ENCODE measurements at regions not wholly inside any gene's neighbourhood (a gene's known extent, or its start where the extent isn't known, plus 50 kb on each side); places are given as distances from the start of the nearest gene placed in this dataset.
A peak's percentile ranks its signal among the peaks of the same experiment; 100 is the strongest.

DNA sequence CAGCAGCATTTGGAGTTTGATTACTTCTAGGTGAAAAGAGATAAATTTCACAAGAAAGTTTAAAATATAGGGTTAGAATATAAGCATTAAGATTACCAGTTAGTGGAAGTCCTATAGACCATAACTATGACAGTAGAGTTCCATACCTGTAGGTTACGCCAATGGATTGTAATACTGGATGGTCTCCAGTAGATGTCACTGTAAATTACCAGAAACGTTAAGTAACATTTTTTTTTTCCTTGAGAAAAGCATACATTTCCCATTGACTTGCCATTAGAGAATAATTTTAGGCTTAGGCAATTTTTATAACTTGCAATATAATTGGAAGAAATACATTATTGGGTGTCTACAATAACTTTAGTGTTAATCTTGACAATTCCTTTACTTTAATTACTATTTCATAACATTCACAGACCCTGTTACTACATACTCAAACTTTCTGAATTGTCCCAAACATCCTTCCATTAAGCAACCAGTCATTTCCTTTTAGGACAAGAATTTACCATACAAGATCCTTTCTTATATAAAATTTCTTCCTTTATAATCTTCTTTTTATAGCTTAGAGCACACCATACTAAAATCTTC is 304.1 kb upstream of the TECRL start:
- no peaks in the 10 kb centered on the region for H3K79me2 ChIP-seq (ENCODE audit: insufficient read depth, low read length)
- no peak for TF ChIP-seq EZH2 (IDR thresholded peaks at IDR 0.05; ENCODE audit: borderline replicate concordance, low read depth, low read length, severe bottlenecking)
- TF ChIP-seq, protein P1, sequence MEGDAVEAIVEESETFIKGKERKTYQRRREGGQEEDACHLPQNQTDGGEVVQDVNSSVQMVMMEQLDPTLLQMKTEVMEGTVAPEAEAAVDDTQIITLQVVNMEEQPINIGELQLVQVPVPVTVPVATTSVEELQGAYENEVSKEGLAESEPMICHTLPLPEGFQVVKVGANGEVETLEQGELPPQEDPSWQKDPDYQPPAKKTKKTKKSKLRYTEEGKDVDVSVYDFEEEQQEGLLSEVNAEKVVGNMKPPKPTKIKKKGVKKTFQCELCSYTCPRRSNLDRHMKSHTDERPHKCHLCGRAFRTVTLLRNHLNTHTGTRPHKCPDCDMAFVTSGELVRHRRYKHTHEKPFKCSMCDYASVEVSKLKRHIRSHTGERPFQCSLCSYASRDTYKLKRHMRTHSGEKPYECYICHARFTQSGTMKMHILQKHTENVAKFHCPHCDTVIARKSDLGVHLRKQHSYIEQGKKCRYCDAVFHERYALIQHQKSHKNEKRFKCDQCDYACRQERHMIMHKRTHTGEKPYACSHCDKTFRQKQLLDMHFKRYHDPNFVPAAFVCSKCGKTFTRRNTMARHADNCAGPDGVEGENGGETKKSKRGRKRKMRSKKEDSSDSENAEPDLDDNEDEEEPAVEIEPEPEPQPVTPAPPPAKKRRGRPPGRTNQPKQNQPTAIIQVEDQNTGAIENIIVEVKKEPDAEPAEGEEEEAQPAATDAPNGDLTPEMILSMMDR (IDR thresholded peaks at IDR 0.05; ENCODE audit: borderline replicate concordance, extremely low read depth, low read length, poor library complexity, severe bottlenecking): peak; percentile 65
- no peak overlapping the region for H2AFZ ChIP-seq (ENCODE audit: low read depth, low read length)
- peaks cover 7% of the 10 kb centered on the region for H3K9me3 ChIP-seq (ENCODE audit: insufficient read depth, low read length, severe bottlenecking)
- H3K27ac ChIP-seq (ENCODE audit: low read length): no peak overlapping the region
- no peak overlapping the region for H3K4me3 ChIP-seq (ENCODE audit: low read depth in 1 of 2, low read length in 2 of 2)
- ATAC-seq (ENCODE audit: insufficient read depth, low read depth) (peak; percentile 54; the same call in 1 of the 3 replicates), DNase-seq (no peak)
- H3K9ac ChIP-seq (ENCODE audit: low read depth, low read length): no peak overlapping the region
- H3K4me1 ChIP-seq (ENCODE audit: insufficient read depth, low read length): no peaks in the 10 kb centered on the region
- no peaks in the 10 kb centered on the region for H3K27me3 ChIP-seq (ENCODE audit: insufficient read depth, low read length, poor library complexity)
- no peak overlapping the region for H3K4me2 ChIP-seq (ENCODE audit: insufficient read depth, low read length)
- H4K20me1 ChIP-seq (ENCODE audit: insufficient read depth, low read length): no peaks in the 10 kb centered on the region
- H3K36me3 ChIP-seq (ENCODE audit: insufficient read depth, low read length): no peaks in the 10 kb centered on the region

DNA sequence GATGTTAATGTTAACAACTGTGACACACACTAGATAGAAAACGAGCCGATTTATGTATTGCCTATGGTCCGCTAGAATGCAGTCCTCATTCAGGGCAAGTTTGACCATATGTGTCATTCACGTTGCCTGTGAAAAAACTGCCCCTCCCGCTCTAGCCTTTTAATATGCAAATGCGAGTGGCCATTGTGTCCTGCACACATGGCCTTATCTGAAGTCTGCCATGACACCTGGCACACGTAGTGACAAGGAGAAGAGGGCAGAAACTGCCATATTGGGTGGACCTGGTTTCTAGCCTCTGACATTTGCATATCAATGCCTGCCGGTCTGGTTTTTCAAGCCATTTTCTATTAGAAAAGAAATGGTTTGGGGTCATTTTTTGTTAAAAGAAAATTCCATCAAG is 303.3 kb upstream of the TECRL start:
- no peak overlapping the region for H3K27ac ChIP-seq (ENCODE audit: low read length)
- H3K4me1 ChIP-seq (ENCODE audit: insufficient read depth, low read length): no peaks in the 10 kb centered on the region
- H3K36me3 ChIP-seq (ENCODE audit: insufficient read depth, low read length): no peaks in the 10 kb centered on the region
- H3K4me2 ChIP-seq (ENCODE audit: insufficient read depth, low read length): no peak overlapping the region
- no peak for ATAC-seq (ENCODE audit: insufficient read depth, low read depth)
- H3K27me3 ChIP-seq (ENCODE audit: insufficient read depth, low read length, poor library complexity): no peaks in the 10 kb centered on the region
- no peak overlapping the region for H3K9ac ChIP-seq (ENCODE audit: low read depth, low read length)
- H2AFZ ChIP-seq (ENCODE audit: low read depth, low read length): no peak overlapping the region
- no peak for DNase-seq
- H3K4me3 ChIP-seq (ENCODE audit: low read depth in 1 of 2, low read length in 2 of 2): no peak overlapping the region
- H3K9me3 ChIP-seq (ENCODE audit: insufficient read depth, low read length, severe bottlenecking): peaks cover 5% of the 10 kb centered on the region
- H3K79me2 ChIP-seq (ENCODE audit: insufficient read depth, low read length): no peaks in the 10 kb centered on the region
- TF ChIP-seq, protein P1 (IDR thresholded peaks at IDR 0.05; ENCODE audit: borderline replicate concordance, extremely low read depth, low read length, poor library complexity, severe bottlenecking): no peak
- no peak for TF ChIP-seq EZH2 (IDR thresholded peaks at IDR 0.05; ENCODE audit: borderline replicate concordance, low read depth, low read length, severe bottlenecking)
- no peaks in the 10 kb centered on the region for H4K20me1 ChIP-seq (ENCODE audit: insufficient read depth, low read length)

DNA sequence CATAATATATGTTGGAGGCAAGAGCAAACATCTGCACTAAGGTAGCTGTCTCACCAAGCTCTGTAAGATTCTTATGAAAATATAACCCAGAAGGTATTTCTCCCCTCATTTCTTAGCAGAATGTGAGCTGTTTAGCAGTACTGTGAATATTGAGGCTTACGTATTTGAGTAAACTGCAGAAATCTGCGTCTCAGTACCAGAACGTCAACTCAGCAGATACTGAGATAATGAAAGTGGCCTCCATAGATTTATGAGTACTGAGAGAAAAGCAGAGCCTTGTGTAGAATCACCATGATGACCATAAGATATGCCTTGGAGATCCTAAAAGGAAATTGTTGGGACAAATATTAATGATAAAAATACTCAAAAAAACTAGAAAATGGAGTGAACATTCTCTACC is 296.7 kb upstream of the TECRL start:
- no peak overlapping the region for H3K4me2 ChIP-seq (ENCODE audit: insufficient read depth, low read length)
- no peaks in the 10 kb centered on the region for H3K9me3 ChIP-seq (ENCODE audit: insufficient read depth, low read length, severe bottlenecking)
- no peak overlapping the region for H3K27ac ChIP-seq (ENCODE audit: low read length)
- no peaks in the 10 kb centered on the region for H3K36me3 ChIP-seq (ENCODE audit: insufficient read depth, low read length)
- H3K4me3 ChIP-seq (ENCODE audit: low read depth in 1 of 2, low read length in 2 of 2): no peak overlapping the region
- DNase-seq (no peak), ATAC-seq (ENCODE audit: insufficient read depth, low read depth) (no peak)
- no peaks in the 10 kb centered on the region for H3K27me3 ChIP-seq (ENCODE audit: insufficient read depth, low read length, poor library complexity)
- H3K79me2 ChIP-seq (ENCODE audit: insufficient read depth, low read length): no peaks in the 10 kb centered on the region
- no peak overlapping the region for H3K9ac ChIP-seq (ENCODE audit: low read depth, low read length)
- no peaks in the 10 kb centered on the region for H3K4me1 ChIP-seq (ENCODE audit: insufficient read depth, low read length)
- H2AFZ ChIP-seq (ENCODE audit: low read depth, low read length): no peak overlapping the region
- no peaks in the 10 kb centered on the region for H4K20me1 ChIP-seq (ENCODE audit: insufficient read depth, low read length)
- no peak for TF ChIP-seq EZH2 (IDR thresholded peaks at IDR 0.05; ENCODE audit: borderline replicate concordance, low read depth, low read length, severe bottlenecking)
- TF ChIP-seq, protein P1 (IDR thresholded peaks at IDR 0.05; ENCODE audit: borderline replicate concordance, extremely low read depth, low read length, poor library complexity, severe bottlenecking): no peak
